SK-N-SH (cell line): ENCODE measurements at regions not wholly inside any gene's neighbourhood (a gene's known extent, or its start where the extent isn't known, plus 50 kb on each side); places are given as distances from the start of the nearest gene placed in this dataset.

Experiments
- CTCF ChIA-PET: fragments of 300-600, 350-600 bp; formaldehyde crosslinking; extraction: SDS; loops from one replicate; lab custom pipeline; 2021; lab: Yijun Ruan, JAX
- POLR2A ChIA-PET: fragments of 350-600 bp; sonication (Branson Sonifier 250); formaldehyde crosslinking; extraction: SDS; loops from one replicate; lab custom pipeline; 2020; ENCODE audit warnings: antibody characterized with exemption, inconsistent platforms; lab: Yijun Ruan, JAX
- DNase-seq: peaks from one replicate; pipeline ENCODE4 v3.0.0; 2012
- H2AFZ ChIP-seq: fragments of 200-600 bp; sonication (generic); 2 replicates; pipeline ENCODE4 v1.8.1; 2016; ENCODE audit warnings: antibody characterized with exemption, mild to moderate bottlenecking, low read depth
- H3F3A ChIP-seq: fragments of 200-600 bp; sonication (generic); replicated peaks from 2 replicates; pipeline ENCODE3; 2016; ENCODE audit warnings: antibody characterized with exemption, mild to moderate bottlenecking; ENCODE audit not compliant: insufficient read depth
- H3K27ac ChIP-seq, 2 experiments: fragments of 200-500 bp in 1 of 2; fragments of 200-600 bp in 1 of 2; sonication (Bioruptor generic) in 1 of 2; sonication (generic), shearing (Covaris generic) in 1 of 2; 2 replicates each; pipeline versions ENCODE4 v1.5.1 to v1.6.1; 2014 to 2016; ENCODE audit warnings: low read depth in 2 of 2, inconsistent platforms in 1 of 2, low read length in 1 of 2, mild to moderate bottlenecking in 1 of 2, mixed read lengths in 1 of 2
- H3K27me3 ChIP-seq: fragments of 200-600 bp; sonication (generic), shearing (Covaris generic); 2 replicates; pipeline ENCODE4 v1.6.1; 2016; ENCODE audit warnings: mixed run types; ENCODE audit not compliant: insufficient read depth
- H3K36me3 ChIP-seq, 2 experiments: fragments of 200-500 bp in 1 of 2; fragments of 200-600 bp in 1 of 2; sonication (Bioruptor generic) in 1 of 2; sonication (generic) in 1 of 2; replicated peaks in 1 of 2; 2 replicates each; pipeline versions ENCODE3 to v1.5.1; 2014 to 2016; ENCODE audit warnings: low read length in 1 of 2, mild to moderate bottlenecking in 1 of 2; ENCODE audit not compliant: insufficient read depth in 2 of 2, control insufficient read depth in 1 of 2
- H3K4me1 ChIP-seq, 2 experiments: fragments of 200-500 bp in 1 of 2; fragments of 200-600 bp in 1 of 2; sonication (Bioruptor generic) in 1 of 2; sonication (generic), shearing (Covaris generic) in 1 of 2; 2 replicates each; pipeline versions ENCODE4 v1.5.1 to v1.6.1; 2014 to 2016; ENCODE audit warnings: low read depth in 1 of 2, low read length in 1 of 2, mixed run types in 1 of 2; ENCODE audit not compliant: insufficient read depth in 2 of 2, control insufficient read depth in 1 of 2
- H3K4me2 ChIP-seq: fragments of 200-600 bp; sonication (generic), shearing (Covaris generic); 2 replicates; pipeline ENCODE4 v1.6.1; 2017; ENCODE audit warnings: mixed run types
- H3K4me3 ChIP-seq, 2 experiments: fragments of 200-500 bp in 1 of 2; fragments of 200-600 bp in 1 of 2; sonication (Bioruptor generic) in 1 of 2; sonication (generic), shearing (Covaris generic) in 1 of 2; 2 replicates each; pipeline versions ENCODE4 v1.5.1 to v1.8.1; 2014 to 2016; ENCODE audit warnings: low read depth in 2 of 2, inconsistent platforms in 1 of 2, low read length in 1 of 2, mild to moderate bottlenecking in 1 of 2, mixed read lengths in 1 of 2, moderate library complexity in 1 of 2
- H3K79me2 ChIP-seq: fragments of 200-600 bp; sonication (generic); 2 replicates; pipeline ENCODE4 v1.8.1; 2017; ENCODE audit warnings: mild to moderate bottlenecking; ENCODE audit not compliant: insufficient read depth
- H3K9ac ChIP-seq: fragments of 200-600 bp; sonication (generic); 2 replicates; pipeline ENCODE4 v1.6.1; 2017; ENCODE audit warnings: mixed run types
- H3K9me2 ChIP-seq: fragments of 200-600 bp; sonication (generic); 2 replicates; pipeline ENCODE4 v1.6.1; 2017; ENCODE audit warnings: mixed run types
- H3K9me3 ChIP-seq: fragments of 200-600 bp; sonication (generic); 2 replicates; pipeline ENCODE4 v1.6.1; 2017; ENCODE audit warnings: mixed run types, mild to moderate bottlenecking, moderate library complexity
- H4K20me1 ChIP-seq: fragments of 200-600 bp; sonication (generic); 2 replicates; pipeline ENCODE4 v1.6.1; 2017; ENCODE audit warnings: mild to moderate bottlenecking, mixed run types; ENCODE audit not compliant: insufficient read depth
- IRF3 ChIP-seq: fragments of 150-350 bp; IDR thresholded peaks from 2 replicates; pipeline ENCODE4 v1.6.1; 2016; ENCODE audit warnings: mild to moderate bottlenecking, low read depth, low read length
- REST ChIP-seq: IDR thresholded peaks from 2 replicates; pipeline ENCODE4 v1.6.1; 2012; ENCODE audit warnings: mild to moderate bottlenecking, low read depth, low read length, moderate library complexity
- RXRA ChIP-seq: IDR thresholded peaks from 2 replicates; pipeline ENCODE4 v1.4.0; 2012; ENCODE audit warnings: low read depth, mild to moderate bottlenecking, borderline replicate concordance
- USF2 ChIP-seq: fragments of 150-350 bp; IDR thresholded peaks from 2 replicates; pipeline ENCODE4 v1.6.1; 2017; ENCODE audit warnings: antibody characterized with exemption, low read length, low read depth, borderline replicate concordance
- WGBS: methylation state at CpG from one replicate; pipeline ENCODE4 v1.1.6; 2017; ENCODE audit warnings: low lambda C conversion rate; 5-methylcytosine and 5-hydroxymethylcytosine counted together

- no peaks in the 10 kb centered on the region for H3K36me3 ChIP-seq
- no peak overlapping the region for H3K4me2 ChIP-seq
- TF ChIP-seq USF2 (no peak), REST (no peak)
- no peaks in the 10 kb centered on the region for H3K79me2 ChIP-seq
- 54% methylated on average over 3 of the region's 3 CpGs for WGBS
- no peak overlapping the region for H3K9ac ChIP-seq
- no peaks in the 10 kb centered on the region for H3F3A ChIP-seq
- H3K4me1 ChIP-seq, result no peaks in the 10 kb centered on the region
- no peaks in the 10 kb centered on the region for H4K20me1 ChIP-seq
- no peaks in the 10 kb centered on the region for H3K9me3 ChIP-seq
- no peaks in the 10 kb centered on the region for H3K9me2 ChIP-seq
- ChIA-PET POLR2A (no interaction called here), CTCF (no interaction called here)
- no peak for DNase-seq
- no peak overlapping the region for H2AFZ ChIP-seq
- H3K27me3 ChIP-seq, result no peaks in the 10 kb centered on the region
- no peak overlapping the region for H3K4me3 ChIP-seq
- no peak overlapping the region for H3K27ac ChIP-seq
These were observed 184.9 kb upstream of the ESRRG start for GRCh38 chr1:216908126-216908525.

GRCh38 chr1:216907100-216907499 lies 183.9 kb upstream of the ESRRG start:
- Histone ChIP-seq H3K4me3 (no peak overlapping the region), H3K27me3 (no peaks in the 10 kb centered on the region), H3K9me2 (no peaks in the 10 kb centered on the region), H2AFZ (no peak overlapping the region), H3K9me3 (no peaks in the 10 kb centered on the region), H3K27ac (no peak overlapping the region), H3K36me3 (no peaks in the 10 kb centered on the region), H3K9ac (no peak overlapping the region), H3K4me1 (no peaks in the 10 kb centered on the region), H3K79me2 (no peaks in the 10 kb centered on the region), H3K4me2 (no peak overlapping the region), H4K20me1 (no peaks in the 10 kb centered on the region), H3F3A (no peaks in the 10 kb centered on the region)
- ChIA-PET POLR2A (no interaction called here), CTCF (no interaction called here)
- DNase-seq, result no peak
- TF ChIP-seq REST (no peak), IRF3 (no peak), USF2 (no peak), RXRA (no peak)
- 79% methylated on average over 8 of the region's 8 CpGs for WGBS
